ENCODE measurements at regions not wholly inside any gene's neighbourhood (a gene's known extent, or its start where the extent isn't known, plus 50 kb on each side); places are given as distances from the start of the nearest gene placed in this dataset.

DNA sequence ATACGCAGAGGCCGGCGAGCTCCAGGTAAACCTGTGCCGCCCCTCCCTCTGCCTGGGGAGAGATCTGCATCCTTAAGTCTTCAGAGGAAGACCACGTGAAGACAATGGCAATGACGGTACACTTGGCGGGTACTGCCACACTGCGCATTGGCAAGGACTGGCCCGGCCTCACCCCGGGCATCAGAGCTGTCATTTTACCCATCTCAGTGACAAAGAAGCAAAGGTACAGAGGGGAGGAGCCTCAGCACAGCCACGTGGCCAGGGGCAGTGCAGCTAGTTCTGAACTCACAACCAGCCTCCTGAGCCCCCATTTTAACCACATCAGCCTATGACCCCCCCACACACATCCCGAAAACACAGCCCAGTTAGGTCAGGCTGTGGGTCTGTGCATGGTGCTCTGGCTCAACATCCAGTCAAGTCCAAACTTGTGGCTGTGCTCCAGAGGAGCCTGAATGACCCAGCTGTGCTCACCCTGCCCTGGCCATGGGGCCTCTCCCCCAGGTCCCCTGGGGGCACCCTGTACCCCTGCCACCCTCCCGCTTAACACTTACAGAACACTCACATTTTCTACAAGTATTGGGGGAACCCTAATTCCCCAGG lies 80.6 kb downstream of the C16orf95 start:
- TF ChIP-seq, protein P1, sequence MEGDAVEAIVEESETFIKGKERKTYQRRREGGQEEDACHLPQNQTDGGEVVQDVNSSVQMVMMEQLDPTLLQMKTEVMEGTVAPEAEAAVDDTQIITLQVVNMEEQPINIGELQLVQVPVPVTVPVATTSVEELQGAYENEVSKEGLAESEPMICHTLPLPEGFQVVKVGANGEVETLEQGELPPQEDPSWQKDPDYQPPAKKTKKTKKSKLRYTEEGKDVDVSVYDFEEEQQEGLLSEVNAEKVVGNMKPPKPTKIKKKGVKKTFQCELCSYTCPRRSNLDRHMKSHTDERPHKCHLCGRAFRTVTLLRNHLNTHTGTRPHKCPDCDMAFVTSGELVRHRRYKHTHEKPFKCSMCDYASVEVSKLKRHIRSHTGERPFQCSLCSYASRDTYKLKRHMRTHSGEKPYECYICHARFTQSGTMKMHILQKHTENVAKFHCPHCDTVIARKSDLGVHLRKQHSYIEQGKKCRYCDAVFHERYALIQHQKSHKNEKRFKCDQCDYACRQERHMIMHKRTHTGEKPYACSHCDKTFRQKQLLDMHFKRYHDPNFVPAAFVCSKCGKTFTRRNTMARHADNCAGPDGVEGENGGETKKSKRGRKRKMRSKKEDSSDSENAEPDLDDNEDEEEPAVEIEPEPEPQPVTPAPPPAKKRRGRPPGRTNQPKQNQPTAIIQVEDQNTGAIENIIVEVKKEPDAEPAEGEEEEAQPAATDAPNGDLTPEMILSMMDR (IDR thresholded peaks at IDR 0.05) = no peak
- TF ChIP-seq ZFX (IDR thresholded peaks at IDR 0.05; ENCODE audit: borderline replicate concordance) = no peak

Measured in 22Rv1 (cell line).